Peyer's patch (tissue), 4 donors: ENCODE measurements at regions not wholly inside any gene's neighbourhood (a gene's known extent, or its start where the extent isn't known, plus 50 kb on each side); places are given as distances from the start of the nearest gene placed in this dataset.

Source experiments
- DNase-seq, 3 donors: peaks; one replicate each; pipeline ENCODE4 v3.0.0-alpha.2; 2017 to 2019
- H3K27ac ChIP-seq, 4 donors: fragments of 200-600 bp; sonication (generic); one replicate each; pipeline ENCODE4 v1.5.1; 2016 to 2019
- H3K27me3 ChIP-seq, 2 donors: fragments of 200-600 bp; sonication (generic); one replicate each; pipeline ENCODE4 v1.5.1; 2019
- H3K36me3 ChIP-seq, 3 donors: fragments of 200-600 bp; sonication (generic); one replicate each; pipeline ENCODE4 v1.5.1; 2016 to 2019
- H3K4me1 ChIP-seq, 4 donors: fragments of 200-600 bp; sonication (generic); one replicate each; pipeline ENCODE4 v1.5.1; 2016 to 2019
- H3K4me3 ChIP-seq, 4 donors: fragments of 200-600 bp; sonication (generic); 1 replicate in 3 of 4; 2 replicates in 1 of 4; pipeline ENCODE4 v1.5.1; 2016 to 2019; ENCODE audit warnings: mild to moderate bottlenecking in 1 of 4
- H3K9me3 ChIP-seq, 4 donors: fragments of 200-600 bp; sonication (generic); one replicate each; pipeline ENCODE4 v1.5.1; 2016 to 2019; ENCODE audit warnings: mild to moderate bottlenecking in 1 of 4
- CTCF ChIP-seq, 6 experiments: fragments of 450-650 bp in 4 of 6; fragments of 200-600 bp in 2 of 6; sonication (generic) in 1 of 6; IDR thresholded peaks; one replicate each; pipeline ENCODE4 v1.5.1; 2017 to 2019; ENCODE audit warnings: antibody characterized with exemption in 6 of 6, mild to moderate bottlenecking in 3 of 6, moderate library complexity in 1 of 6
- POLR2A ChIP-seq, 2 donors: fragments of 450-650 bp; IDR thresholded peaks; one replicate each; pipeline ENCODE4 v1.5.1; 2017; ENCODE audit warnings: antibody characterized with exemption in 2 of 2, mild to moderate bottlenecking in 2 of 2, moderate library complexity in 2 of 2

DNA sequence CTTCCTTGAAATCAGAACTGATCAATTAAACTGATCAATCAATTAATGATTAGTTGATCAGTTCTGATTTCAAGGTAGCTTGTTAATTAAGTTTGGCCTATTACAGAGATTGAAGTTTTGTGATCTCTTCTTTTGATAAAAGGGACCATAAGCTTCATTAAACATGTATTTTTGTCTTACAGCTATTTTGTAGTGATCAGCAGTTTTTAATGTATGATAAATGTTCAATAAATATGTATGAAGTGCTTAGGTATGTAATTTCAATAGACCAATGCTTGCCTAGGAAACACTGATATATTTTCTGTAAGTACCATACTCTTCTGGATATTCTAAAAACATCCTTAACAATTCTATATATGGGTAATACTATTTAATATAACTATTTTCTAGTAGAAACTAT, 569.6 kb downstream of the BRINP3 start:
- no peaks in the 10 kb centered on the region for H3K36me3 ChIP-seq
- H3K4me3 ChIP-seq: no peak overlapping the region
- no peaks in the 10 kb centered on the region for H3K4me1 ChIP-seq
- no peak overlapping the region for H3K27ac ChIP-seq
- TF ChIP-seq POLR2A (IDR thresholded peaks at IDR 0.05): no peak
- no peaks in the 10 kb centered on the region for H3K9me3 ChIP-seq
- H3K27me3 ChIP-seq: no peaks in the 10 kb centered on the region
- no peak for DNase-seq

DNA sequence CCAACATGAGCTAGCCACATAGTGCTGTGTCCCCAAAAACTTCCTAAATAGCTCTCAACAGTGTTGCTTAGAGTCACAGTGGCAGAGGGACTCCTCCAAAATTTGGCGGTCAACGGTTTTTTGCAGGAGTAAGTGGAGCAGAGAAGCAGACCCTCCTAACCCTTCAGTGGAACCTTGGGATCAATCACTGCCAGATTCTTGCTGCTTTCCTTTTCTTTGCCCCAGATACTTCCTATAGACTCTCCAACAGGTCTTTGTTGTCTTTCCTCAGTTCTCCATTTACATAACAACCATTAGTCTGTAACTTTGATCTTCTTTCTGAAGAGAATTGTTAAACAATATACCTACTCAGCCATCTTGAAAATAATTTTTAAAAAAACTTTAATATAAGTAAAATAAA, 556.1 kb downstream of the BRINP3 start:
- Histone ChIP-seq H3K27me3 (no peaks in the 10 kb centered on the region), H3K36me3 (no peaks in the 10 kb centered on the region), H3K27ac (no peak overlapping the region), H3K9me3 (no peaks in the 10 kb centered on the region), H3K4me3 (no peak overlapping the region), H3K4me1 (no peaks in the 10 kb centered on the region)
- no peak for TF ChIP-seq CTCF (IDR thresholded peaks at IDR 0.05)
- TF ChIP-seq POLR2A (IDR thresholded peaks at IDR 0.05): no peak
- no peak for DNase-seq

GRCh38 chr1:189927641-189928040, 550.0 kb downstream of the BRINP3 start:
- H3K27me3 ChIP-seq: no peaks in the 10 kb centered on the region
- H3K36me3 ChIP-seq: no peaks in the 10 kb centered on the region
- TF ChIP-seq CTCF (IDR thresholded peaks at IDR 0.05) (no peak), POLR2A (IDR thresholded peaks at IDR 0.05) (no peak)

GRCh38 chr1:189929501-189930099, 548.1 kb downstream of the BRINP3 start:
- Histone ChIP-seq H3K4me3 (no peak overlapping the region), H3K27me3 (no peaks in the 10 kb centered on the region), H3K4me1 (no peaks in the 10 kb centered on the region), H3K36me3 (no peaks in the 10 kb centered on the region), H3K9me3 (no peaks in the 10 kb centered on the region), H3K27ac (no peak overlapping the region)
- TF ChIP-seq POLR2A (IDR thresholded peaks at IDR 0.05) (no peak), CTCF (IDR thresholded peaks at IDR 0.05) (no peak)
- DNase-seq: no peak

More at GRCh38 chr1:189927641-189928040, 550.0 kb downstream of the BRINP3 start:
- no peaks in the 10 kb centered on the region for H3K9me3 ChIP-seq
- H3K27ac ChIP-seq: no peak overlapping the region
- no peak for DNase-seq
- no peaks in the 10 kb centered on the region for H3K4me1 ChIP-seq
- H3K4me3 ChIP-seq: no peak overlapping the region

- TF ChIP-seq POLR2A (IDR thresholded peaks at IDR 0.05) (no peak), CTCF (IDR thresholded peaks at IDR 0.05) (no peak)
- Histone ChIP-seq H3K27me3 (no peaks in the 10 kb centered on the region), H3K4me1 (no peaks in the 10 kb centered on the region), H3K9me3 (no peaks in the 10 kb centered on the region), H3K4me3 (no peak overlapping the region), H3K36me3 (no peaks in the 10 kb centered on the region), H3K27ac (no peak overlapping the region)
- no peak for DNase-seq
Measured at GRCh38 chr1:189936861-189937260, 540.8 kb downstream of the BRINP3 start.

- Histone ChIP-seq H3K36me3 (no peaks in the 10 kb centered on the region), H3K9me3 (no peaks in the 10 kb centered on the region), H3K4me1 (no peaks in the 10 kb centered on the region), H3K4me3 (no peak overlapping the region), H3K27ac (no peak overlapping the region), H3K27me3 (no peaks in the 10 kb centered on the region)
- no peak for DNase-seq
- TF ChIP-seq POLR2A (IDR thresholded peaks at IDR 0.05) (no peak), CTCF (IDR thresholded peaks at IDR 0.05) (no peak)
Measured at GRCh38 chr1:189939967-189940366, 537.7 kb downstream of the BRINP3 start.
